ENCODE measurements at regions not wholly inside any gene's neighbourhood (a gene's known extent, or its start where the extent isn't known, plus 50 kb on each side); places are given as distances from the start of the nearest gene placed in this dataset.

- TF ChIP-seq CTCF (IDR thresholded peaks at IDR 0.05) (no peak), EP300 (IDR thresholded peaks at IDR 0.05) (no peak), POLR2AphosphoS5 (IDR thresholded peaks at IDR 0.05) (no peak), POLR2A (IDR thresholded peaks at IDR 0.05) (no peak)
These were observed 59.8 kb upstream of the SMIM36 start for GRCh38 chr17:55571095-55571494.
